Gastrocnemius medialis (tissue), 4 donors: ENCODE measurements at regions not wholly inside any gene's neighbourhood (a gene's known extent, or its start where the extent isn't known, plus 50 kb on each side); places are given as distances from the start of the nearest gene placed in this dataset.

ENCODE experiments used
- CTCF ChIP-seq, 5 experiments: fragments of 450-650 bp in 3 of 5; fragments of 200-600 bp in 2 of 5; sonication (generic) in 2 of 5; IDR thresholded peaks in 4 of 5; conservative IDR thresholded peaks in 1 of 5; 1 replicate in 4 of 5; 2 replicates in 1 of 5; pipeline ENCODE4 v1.5.1; 2016 to 2019; ENCODE audit warnings: antibody characterized with exemption in 5 of 5, mild to moderate bottlenecking in 3 of 5, moderate library complexity in 3 of 5
- POLR2A ChIP-seq, 2 donors: fragments of 450-650 bp; IDR thresholded peaks; one replicate each; pipeline ENCODE4 v1.6.1; 2017; ENCODE audit warnings: antibody characterized with exemption in 2 of 2, mild to moderate bottlenecking in 2 of 2, moderate library complexity in 2 of 2

GRCh38 chr13:105925496-105925895 lies 610.0 kb downstream of the EFNB2 start:
- no peak for TF ChIP-seq CTCF (IDR thresholded peaks at IDR 0.05 in 4 of 5, conservative IDR thresholded peaks at IDR 0.05 in 1 of 5)
- no peak for TF ChIP-seq POLR2A (IDR thresholded peaks at IDR 0.05)
